Endodermal cell (in vitro differentiated cells): ENCODE measurements at regions not wholly inside any gene's neighbourhood (a gene's known extent, or its start where the extent isn't known, plus 50 kb on each side); places are given as distances from the start of the nearest gene placed in this dataset.
"Not testable (repeated sequence)": the region's sequence is repeated elsewhere in the genome, so short reads cannot be mapped to it uniquely, and the experiment has no call there.

ENCODE experiments used
- DNase-seq: peaks from one replicate; pipeline ENCODE4 v3.0.0-alpha.2; 2017
- H3K27ac ChIP-seq: 2 replicates; pipeline ENCODE4 v1.5.1; 2013; ENCODE audit warnings: mild to moderate bottlenecking, low read depth, low read length, moderate library complexity
- H3K27me3 ChIP-seq: 2 replicates; pipeline ENCODE4 v1.6.1; 2013; ENCODE audit warnings: mild to moderate bottlenecking, low read length, moderate library complexity; ENCODE audit not compliant: insufficient read depth, control insufficient read depth, poor library complexity, severe bottlenecking
- H3K36me3 ChIP-seq: 2 replicates; pipeline ENCODE4 v1.7.0; 2013; ENCODE audit warnings: mild to moderate bottlenecking, low read length, moderate library complexity; ENCODE audit not compliant: control insufficient read depth, insufficient read depth
- H3K4me1 ChIP-seq: one replicate; pipeline ENCODE4 v1.7.0; 2013; ENCODE audit warnings: low read length; ENCODE audit not compliant: control insufficient read depth, insufficient read depth
- H3K4me3 ChIP-seq: 2 replicates; pipeline ENCODE4 v1.5.1; 2013; ENCODE audit warnings: mild to moderate bottlenecking, low read length, moderate library complexity
- H3K9ac ChIP-seq: 2 replicates; pipeline ENCODE4 v1.6.1; 2013; ENCODE audit warnings: mild to moderate bottlenecking, low read length, moderate library complexity; ENCODE audit not compliant: poor library complexity, severe bottlenecking; ENCODE audit errors: extremely low read depth
- H3K9me3 ChIP-seq: 2 replicates; pipeline ENCODE4 v1.6.1; 2013; ENCODE audit warnings: mild to moderate bottlenecking, low read length, moderate library complexity; ENCODE audit not compliant: control insufficient read depth
- H3K27ac Mint-ChIP-seq: 2 replicates; pipeline ENCODE4 v1.8.0; 2020; ENCODE audit warnings: mixed read lengths
- H3K27me3 Mint-ChIP-seq: 2 replicates; pipeline ENCODE4 v1.8.0; 2021; ENCODE audit warnings: mild to moderate bottlenecking, mixed read lengths; ENCODE audit not compliant: insufficient read depth
- H3K36me3 Mint-ChIP-seq: 2 replicates; pipeline ENCODE4 v1.8.0; 2020; ENCODE audit warnings: low read depth, mixed read lengths
- H3K4me1 Mint-ChIP-seq: 2 replicates; pipeline ENCODE4 v1.8.0; 2020; ENCODE audit warnings: mixed read lengths
- H3K4me3 Mint-ChIP-seq: 2 replicates; pipeline ENCODE4 v1.8.0; 2020; ENCODE audit warnings: mild to moderate bottlenecking, moderate library complexity, mixed read lengths
- H3K9me3 Mint-ChIP-seq: 2 replicates; pipeline ENCODE4 v1.8.0; 2020; ENCODE audit warnings: mild to moderate bottlenecking, mixed read lengths
- CTCF ChIP-seq: fragments of 200-600 bp; sonication (generic); conservative IDR thresholded peaks from 2 replicates; pipeline ENCODE4 v1.5.0; 2021; ENCODE audit warnings: antibody characterized with exemption, mild to moderate bottlenecking
- WGBS, 2 experiments: methylation state at CpG; one replicate each; pipeline versions ENCODE4 v1.1.5 to v1.1.7; 2013; ENCODE audit warnings: missing lambda C conversion rate in 2 of 2, mixed read lengths in 1 of 2; ENCODE audit not compliant: insufficient coverage in 1 of 2, insufficient read length in 1 of 2; 5-methylcytosine and 5-hydroxymethylcytosine counted together

GRCh38 chr10:80814147-80814652 lies 276.5 kb downstream of the SH2D4B start:
- no peak for DNase-seq
- Histone ChIP-seq H3K27me3 (no peaks in the 10 kb centered on the region), H3K27ac (no peak overlapping the region), H3K9ac (no peak overlapping the region), H3K9me3 (no peaks in the 10 kb centered on the region), H3K36me3 (no peaks in the 10 kb centered on the region), H3K4me1 (no peaks in the 10 kb centered on the region), H3K4me3 (no peak overlapping the region)
- TF ChIP-seq CTCF, result no peak
- H3K27me3 Mint-ChIP-seq, result no peaks in the 10 kb centered on the region
- H3K9me3 Mint-ChIP-seq, result peaks cover 14% of the 10 kb centered on the region
- 93 to 94% methylated on average over 5 to 21 of the region's 21 CpGs for WGBS, 2 experiments
- no peaks in the 10 kb centered on the region for H3K4me1 Mint-ChIP-seq
- no peaks in the 10 kb centered on the region for H3K36me3 Mint-ChIP-seq
- H3K27ac Mint-ChIP-seq, result no peak overlapping the region
- no peak overlapping the region for H3K4me3 Mint-ChIP-seq

- Histone ChIP-seq H3K36me3 (no peaks in the 10 kb centered on the region), H3K9ac (no peak overlapping the region), H3K27ac (no peak overlapping the region), H3K4me1 (peaks cover 5% of the 10 kb centered on the region), H3K9me3 (peaks cover 8% of the 10 kb centered on the region), H3K27me3 (no peaks in the 10 kb centered on the region), H3K4me3 (no peak overlapping the region)
- no peak overlapping the region for H3K27ac Mint-ChIP-seq
- no peaks in the 10 kb centered on the region for H3K4me1 Mint-ChIP-seq
- no peak overlapping the region for H3K4me3 Mint-ChIP-seq
- no peaks in the 10 kb centered on the region for H3K27me3 Mint-ChIP-seq
- H3K9me3 Mint-ChIP-seq, result peaks cover 5% of the 10 kb centered on the region
- DNase-seq, result no peak
- no peaks in the 10 kb centered on the region for H3K36me3 Mint-ChIP-seq
- 75 to 97% methylated on average over 1 of the region's 1 CpG for WGBS, 2 experiments
- TF ChIP-seq CTCF, result no peak
Observed at GRCh38 chr10:80829151-80829550, 291.4 kb downstream of the SH2D4B start.

GRCh38 chr10:80829562-80829961 lies 291.9 kb downstream of the SH2D4B start:
- Mint-ChIP-seq H3K36me3 (no peaks in the 10 kb centered on the region), H3K9me3 (peaks cover 6% of the 10 kb centered on the region), H3K27ac (no peak overlapping the region), H3K27me3 (no peaks in the 10 kb centered on the region), H3K4me3 (no peak overlapping the region), H3K4me1 (no peaks in the 10 kb centered on the region)
- H3K9me3 ChIP-seq, result peaks cover 9% of the 10 kb centered on the region
- H3K27me3 ChIP-seq, result no peaks in the 10 kb centered on the region
- no peak overlapping the region for H3K4me3 ChIP-seq
- no peaks in the 10 kb centered on the region for H3K36me3 ChIP-seq
- H3K9ac ChIP-seq, result no peak overlapping the region
- peaks cover 5% of the 10 kb centered on the region for H3K4me1 ChIP-seq
- no peak for DNase-seq
- peak; percentile 31 for TF ChIP-seq CTCF
- no peak overlapping the region for H3K27ac ChIP-seq

DNA sequence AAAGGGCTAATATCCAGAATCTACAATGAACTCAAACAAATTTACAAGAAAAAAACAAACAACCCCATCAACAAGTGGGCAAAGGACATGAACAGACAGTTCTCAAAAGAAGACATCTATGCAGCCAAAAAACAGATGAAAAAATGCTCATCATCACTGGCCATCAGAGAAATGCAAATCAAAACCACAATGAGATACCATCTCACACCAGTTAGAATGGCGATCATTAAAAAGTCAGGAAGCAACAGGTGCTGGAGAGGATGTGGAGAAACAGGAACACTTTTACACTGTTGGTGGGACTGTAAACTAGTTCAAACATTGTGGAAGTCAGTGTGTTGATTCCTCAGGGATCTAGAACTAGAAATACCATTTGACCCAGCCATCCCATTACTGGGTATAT lies 295.0 kb downstream of the SH2D4B start:
- not testable (repeated sequence) for DNase-seq, H3K9ac ChIP-seq, H3K27ac Mint-ChIP-seq, H3K27me3 Mint-ChIP-seq, H3K27ac ChIP-seq, H3K27me3 ChIP-seq, H3K4me1 Mint-ChIP-seq, H3K4me1 ChIP-seq, H3K36me3 Mint-ChIP-seq, H3K36me3 ChIP-seq, H3K9me3 ChIP-seq, H3K4me3 ChIP-seq, H3K4me3 Mint-ChIP-seq
- H3K9me3 Mint-ChIP-seq, result peaks cover 11% of the 10 kb centered on the region
- WGBS, 2 experiments, result no CpG with 5 or more reads among the region's 1 CpG
